RWPE2 (cell line): ENCODE measurements at regions not wholly inside any gene's neighbourhood (a gene's known extent, or its start where the extent isn't known, plus 50 kb on each side); places are given as distances from the start of the nearest gene placed in this dataset.

ENCODE experiments used
- ATAC-seq: fragments of 200-7000 bp; cut with Tn5 transposase; 3 replicates; pipeline ENCODE4 v1.9.1; 2021; ENCODE audit warnings: low read depth
- DNase-seq: peaks from one replicate; pipeline ENCODE4 v3.0.0-alpha.2; 2020; ENCODE audit warnings: low spot score
- H3K27ac ChIP-seq: fragments of 450-650 bp; 2 replicates; pipeline ENCODE4 v1.5.1; 2017; ENCODE audit warnings: mild to moderate bottlenecking; ENCODE audit not compliant: poor library complexity, severe bottlenecking
- H3K27me3 ChIP-seq: fragments of 250-450 bp; sonication (Bioruptor Pico); 2 replicates; pipeline ENCODE4 v1.5.1; 2021; ENCODE audit warnings: mild to moderate bottlenecking, moderate library complexity; ENCODE audit not compliant: insufficient read depth, poor library complexity, severe bottlenecking
- H3K36me3 ChIP-seq: fragments of 250-450 bp; sonication (Bioruptor Pico); 2 replicates; pipeline ENCODE4 v1.5.1; 2020; ENCODE audit warnings: low read depth, mild to moderate bottlenecking, moderate library complexity
- H3K4me1 ChIP-seq: fragments of 250-450 bp; sonication (Bioruptor Pico); 2 replicates; pipeline ENCODE4 v1.5.1; 2021; ENCODE audit warnings: mild to moderate bottlenecking, moderate library complexity; ENCODE audit not compliant: insufficient read depth, poor library complexity, severe bottlenecking
- H3K4me3 ChIP-seq: fragments of 250-450 bp; sonication (Bioruptor Pico); 2 replicates; pipeline ENCODE4 v1.5.1; 2021; ENCODE audit warnings: mild to moderate bottlenecking, moderate library complexity; ENCODE audit not compliant: severe bottlenecking
- H3K9me3 ChIP-seq: fragments of 250-450 bp; sonication (Bioruptor Pico); 2 replicates; pipeline ENCODE4 v1.5.1; 2021; ENCODE audit warnings: mild to moderate bottlenecking, moderate library complexity; ENCODE audit not compliant: severe bottlenecking
- CTCF ChIP-seq: fragments of 450-650 bp; IDR thresholded peaks from one replicate; pipeline ENCODE4 v1.5.1; 2017; ENCODE audit warnings: mild to moderate bottlenecking, moderate library complexity; ENCODE audit not compliant: poor library complexity, severe bottlenecking

DNA sequence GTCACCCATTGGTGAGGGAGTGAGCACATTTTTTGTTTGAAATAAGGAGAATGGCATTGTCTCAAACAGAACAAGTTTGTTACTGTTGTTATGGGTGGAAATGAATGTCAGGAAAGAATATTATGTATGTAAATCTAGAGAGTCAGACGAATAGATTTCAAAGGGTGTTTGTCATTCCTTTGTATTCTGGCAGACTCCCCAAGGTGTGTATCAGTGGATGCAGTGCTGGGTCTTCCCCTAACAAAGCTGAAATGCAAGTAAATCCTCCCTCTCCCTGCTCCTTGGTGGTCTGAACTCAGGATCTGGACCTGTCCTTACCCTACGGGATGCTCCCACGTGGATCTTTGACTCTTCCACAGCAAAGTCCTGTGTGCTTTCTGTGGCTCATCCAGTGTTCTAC lies 139.5 kb upstream of the ZNF516 start:
- Histone ChIP-seq H3K27ac (no peak overlapping the region), H3K27me3 (no peaks in the 10 kb centered on the region), H3K9me3 (no peaks in the 10 kb centered on the region), H3K4me3 (no peak overlapping the region), H3K36me3 (no peaks in the 10 kb centered on the region), H3K4me1 (no peaks in the 10 kb centered on the region)
- no peak for TF ChIP-seq CTCF
- DNase-seq, result no peak
- ATAC-seq, result no peak

- no peak for DNase-seq
- ATAC-seq, result no peak
- H3K4me1 ChIP-seq, result no peaks in the 10 kb centered on the region
- H3K27me3 ChIP-seq, result no peaks in the 10 kb centered on the region
- no peaks in the 10 kb centered on the region for H3K9me3 ChIP-seq
- H3K36me3 ChIP-seq, result no peaks in the 10 kb centered on the region
- no peak for TF ChIP-seq CTCF
- H3K27ac ChIP-seq, result no peak overlapping the region
- no peak overlapping the region for H3K4me3 ChIP-seq
Observed at GRCh38 chr18:76633588-76634269, 138.7 kb upstream of the ZNF516 start.

GRCh38 chr18:76627444-76627843 lies 132.4 kb upstream of the ZNF516 start:
- Histone ChIP-seq H3K9me3 (peaks cover 3% of the 10 kb centered on the region), H3K4me1 (no peaks in the 10 kb centered on the region), H3K4me3 (no peak overlapping the region), H3K36me3 (no peaks in the 10 kb centered on the region), H3K27ac (no peak overlapping the region), H3K27me3 (no peaks in the 10 kb centered on the region)
- DNase-seq, result no peak
- TF ChIP-seq CTCF, result no peak
- no peak for ATAC-seq

- H3K27me3 ChIP-seq, result no peaks in the 10 kb centered on the region
- no peak overlapping the region for H3K4me3 ChIP-seq
- H3K36me3 ChIP-seq, result no peaks in the 10 kb centered on the region
- DNase-seq (no peak), ATAC-seq (no peak)
- no peak overlapping the region for H3K27ac ChIP-seq
- H3K4me1 ChIP-seq, result no peaks in the 10 kb centered on the region
- TF ChIP-seq CTCF, result no peak
- peaks cover 3% of the 10 kb centered on the region for H3K9me3 ChIP-seq
Observed at GRCh38 chr18:76626991-76627390, 131.9 kb upstream of the ZNF516 start.

GRCh38 chr18:76622651-76623050 lies 127.6 kb upstream of the ZNF516 start:
- no peak for TF ChIP-seq CTCF
- no peaks in the 10 kb centered on the region for H3K36me3 ChIP-seq
- ATAC-seq (no peak), DNase-seq (no peak)
- H3K4me1 ChIP-seq, result peaks cover 19% of the 10 kb centered on the region
- peaks cover 3% of the 10 kb centered on the region for H3K9me3 ChIP-seq
- no peak overlapping the region for H3K4me3 ChIP-seq
- no peaks in the 10 kb centered on the region for H3K27me3 ChIP-seq
- H3K27ac ChIP-seq, result no peak overlapping the region
